ENCODE measurements at regions not wholly inside any gene's neighbourhood (a gene's known extent, or its start where the extent isn't known, plus 50 kb on each side); places are given as distances from the start of the nearest gene placed in this dataset.

- TF ChIP-seq, protein P1, sequence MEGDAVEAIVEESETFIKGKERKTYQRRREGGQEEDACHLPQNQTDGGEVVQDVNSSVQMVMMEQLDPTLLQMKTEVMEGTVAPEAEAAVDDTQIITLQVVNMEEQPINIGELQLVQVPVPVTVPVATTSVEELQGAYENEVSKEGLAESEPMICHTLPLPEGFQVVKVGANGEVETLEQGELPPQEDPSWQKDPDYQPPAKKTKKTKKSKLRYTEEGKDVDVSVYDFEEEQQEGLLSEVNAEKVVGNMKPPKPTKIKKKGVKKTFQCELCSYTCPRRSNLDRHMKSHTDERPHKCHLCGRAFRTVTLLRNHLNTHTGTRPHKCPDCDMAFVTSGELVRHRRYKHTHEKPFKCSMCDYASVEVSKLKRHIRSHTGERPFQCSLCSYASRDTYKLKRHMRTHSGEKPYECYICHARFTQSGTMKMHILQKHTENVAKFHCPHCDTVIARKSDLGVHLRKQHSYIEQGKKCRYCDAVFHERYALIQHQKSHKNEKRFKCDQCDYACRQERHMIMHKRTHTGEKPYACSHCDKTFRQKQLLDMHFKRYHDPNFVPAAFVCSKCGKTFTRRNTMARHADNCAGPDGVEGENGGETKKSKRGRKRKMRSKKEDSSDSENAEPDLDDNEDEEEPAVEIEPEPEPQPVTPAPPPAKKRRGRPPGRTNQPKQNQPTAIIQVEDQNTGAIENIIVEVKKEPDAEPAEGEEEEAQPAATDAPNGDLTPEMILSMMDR (IDR thresholded peaks at IDR 0.05): no peak
- TF ChIP-seq POLR2A (IDR thresholded peaks at IDR 0.05): no peak
Observed at GRCh38 chr6:71730284-71730683, 156.1 kb upstream of the RIMS1 start.
